ENCODE measurements at regions not wholly inside any gene's neighbourhood (a gene's known extent, or its start where the extent isn't known, plus 50 kb on each side); places are given as distances from the start of the nearest gene placed in this dataset.

DNA sequence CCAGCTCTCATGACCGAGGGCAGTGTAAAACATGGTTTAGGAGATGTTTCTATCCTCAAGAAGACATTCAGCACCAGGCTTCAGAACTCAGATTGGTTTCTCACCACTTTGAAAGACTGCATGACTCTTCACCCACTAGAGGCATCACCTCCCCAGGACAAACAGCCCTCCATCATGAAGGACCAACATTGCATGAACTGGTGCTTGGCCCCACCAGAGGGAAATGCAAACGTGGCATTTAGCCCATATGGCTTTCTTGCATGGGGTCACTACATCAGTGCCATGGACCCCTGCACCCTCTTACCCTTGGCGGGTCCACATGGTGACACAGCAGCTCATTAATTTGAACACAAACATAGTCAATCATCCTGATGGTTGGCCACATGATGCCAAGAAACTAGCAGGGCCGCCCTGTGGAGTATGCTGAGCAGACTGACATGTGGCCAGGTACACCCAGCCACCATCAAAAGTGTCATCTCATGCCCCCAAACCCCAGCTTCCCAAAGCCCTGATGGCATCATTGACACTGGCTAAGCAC lies 129.5 kb upstream of the FSTL4 start:
- TF ChIP-seq, protein P1, sequence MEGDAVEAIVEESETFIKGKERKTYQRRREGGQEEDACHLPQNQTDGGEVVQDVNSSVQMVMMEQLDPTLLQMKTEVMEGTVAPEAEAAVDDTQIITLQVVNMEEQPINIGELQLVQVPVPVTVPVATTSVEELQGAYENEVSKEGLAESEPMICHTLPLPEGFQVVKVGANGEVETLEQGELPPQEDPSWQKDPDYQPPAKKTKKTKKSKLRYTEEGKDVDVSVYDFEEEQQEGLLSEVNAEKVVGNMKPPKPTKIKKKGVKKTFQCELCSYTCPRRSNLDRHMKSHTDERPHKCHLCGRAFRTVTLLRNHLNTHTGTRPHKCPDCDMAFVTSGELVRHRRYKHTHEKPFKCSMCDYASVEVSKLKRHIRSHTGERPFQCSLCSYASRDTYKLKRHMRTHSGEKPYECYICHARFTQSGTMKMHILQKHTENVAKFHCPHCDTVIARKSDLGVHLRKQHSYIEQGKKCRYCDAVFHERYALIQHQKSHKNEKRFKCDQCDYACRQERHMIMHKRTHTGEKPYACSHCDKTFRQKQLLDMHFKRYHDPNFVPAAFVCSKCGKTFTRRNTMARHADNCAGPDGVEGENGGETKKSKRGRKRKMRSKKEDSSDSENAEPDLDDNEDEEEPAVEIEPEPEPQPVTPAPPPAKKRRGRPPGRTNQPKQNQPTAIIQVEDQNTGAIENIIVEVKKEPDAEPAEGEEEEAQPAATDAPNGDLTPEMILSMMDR (IDR thresholded peaks at IDR 0.05): no peak
- no peak for TF ChIP-seq ZFX (IDR thresholded peaks at IDR 0.05; ENCODE audit: borderline replicate concordance)
